Tibial artery (tissue), 4 donors: ENCODE measurements at regions not wholly inside any gene's neighbourhood (a gene's known extent, or its start where the extent isn't known, plus 50 kb on each side); places are given as distances from the start of the nearest gene placed in this dataset.

Experiments used
- DNase-seq, 2 donors: peaks; one replicate each; pipeline ENCODE4 v3.0.0-alpha.2; 2019
- H3K27ac ChIP-seq, 2 donors: fragments of 200-600 bp; sonication (generic) in 1 of 2; 1 replicate in 1 of 2; 2 replicates in 1 of 2; pipeline ENCODE4 v1.5.1; 2018 to 2019; ENCODE audit warnings: mild to moderate bottlenecking in 1 of 2
- H3K27me3 ChIP-seq, 2 donors: fragments of 200-600 bp; sonication (generic) in 1 of 2; one replicate each; pipeline versions ENCODE4 v1.5.1 to v1.6.0; 2016 to 2019
- H3K36me3 ChIP-seq, 3 donors: fragments of 200-600 bp; sonication (generic) in 2 of 3; one replicate each; pipeline ENCODE4 v1.5.1; 2016 to 2019; ENCODE audit warnings: mild to moderate bottlenecking in 2 of 3
- H3K4me1 ChIP-seq, 4 donors: fragments of 200-600 bp; sonication (generic) in 2 of 4; 1 replicate in 3 of 4; 2 replicates in 1 of 4; pipeline ENCODE4 v1.5.1; 2016 to 2019
- H3K4me3 ChIP-seq, 2 donors: fragments of 200-600 bp; sonication (generic) in 1 of 2; 1 replicate in 1 of 2; 2 replicates in 1 of 2; pipeline ENCODE4 v1.5.1; 2018 to 2019; ENCODE audit warnings: mild to moderate bottlenecking in 2 of 2
- H3K9me3 ChIP-seq, 3 donors: fragments of 200-600 bp; sonication (generic) in 1 of 3; one replicate each; pipeline ENCODE4 v1.5.1; 2016 to 2019
- intact Hi-C: fragments of 100-400 bp; cut with DNase I; formaldehyde crosslinking; loops from one replicate; pipeline ENCODE4 v1.15.0; 2023; ENCODE audit warnings: low total_unique reads
- TF ChIP-seq, protein P1 (sequence below), 2 experiments: fragments of 200-600 bp in 1 of 2; fragments of 450-650 bp in 1 of 2; IDR thresholded peaks; one replicate each; pipeline ENCODE4 v1.5.1; 2017 to 2019; ENCODE audit warnings: antibody characterized with exemption in 2 of 2, mild to moderate bottlenecking in 1 of 2, moderate library complexity in 1 of 2

DNA sequence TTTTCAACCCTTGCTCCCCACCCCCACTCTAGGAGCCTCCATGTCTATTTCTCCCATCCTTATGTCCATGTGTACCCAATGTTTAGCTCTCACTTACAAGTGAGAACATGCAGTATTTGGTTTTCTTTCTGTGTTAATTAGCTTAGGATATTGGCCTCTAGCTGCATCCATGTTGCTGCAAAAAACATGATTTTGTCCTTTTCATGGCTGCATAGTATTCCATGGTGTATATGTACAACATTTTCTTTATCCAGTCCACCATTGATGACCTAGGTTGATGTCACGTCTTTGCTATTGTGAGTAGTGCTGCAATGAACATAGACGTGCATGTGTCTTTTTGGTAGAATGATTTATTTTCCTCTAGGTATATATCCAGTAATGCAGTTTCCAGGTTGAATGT lies 472.8 kb downstream of the ZNF674 start:
- no peaks in the 10 kb centered on the region for H3K4me1 ChIP-seq
- no peak for DNase-seq
- TF ChIP-seq, protein P1, sequence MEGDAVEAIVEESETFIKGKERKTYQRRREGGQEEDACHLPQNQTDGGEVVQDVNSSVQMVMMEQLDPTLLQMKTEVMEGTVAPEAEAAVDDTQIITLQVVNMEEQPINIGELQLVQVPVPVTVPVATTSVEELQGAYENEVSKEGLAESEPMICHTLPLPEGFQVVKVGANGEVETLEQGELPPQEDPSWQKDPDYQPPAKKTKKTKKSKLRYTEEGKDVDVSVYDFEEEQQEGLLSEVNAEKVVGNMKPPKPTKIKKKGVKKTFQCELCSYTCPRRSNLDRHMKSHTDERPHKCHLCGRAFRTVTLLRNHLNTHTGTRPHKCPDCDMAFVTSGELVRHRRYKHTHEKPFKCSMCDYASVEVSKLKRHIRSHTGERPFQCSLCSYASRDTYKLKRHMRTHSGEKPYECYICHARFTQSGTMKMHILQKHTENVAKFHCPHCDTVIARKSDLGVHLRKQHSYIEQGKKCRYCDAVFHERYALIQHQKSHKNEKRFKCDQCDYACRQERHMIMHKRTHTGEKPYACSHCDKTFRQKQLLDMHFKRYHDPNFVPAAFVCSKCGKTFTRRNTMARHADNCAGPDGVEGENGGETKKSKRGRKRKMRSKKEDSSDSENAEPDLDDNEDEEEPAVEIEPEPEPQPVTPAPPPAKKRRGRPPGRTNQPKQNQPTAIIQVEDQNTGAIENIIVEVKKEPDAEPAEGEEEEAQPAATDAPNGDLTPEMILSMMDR (IDR thresholded peaks at IDR 0.05), result no peak
- H3K27me3 ChIP-seq, result no peaks in the 10 kb centered on the region
- intact Hi-C loops, result no loop called here
- H3K36me3 ChIP-seq, result no peaks in the 10 kb centered on the region
- no peak overlapping the region for H3K4me3 ChIP-seq
- no peaks in the 10 kb centered on the region for H3K9me3 ChIP-seq
- no peak overlapping the region for H3K27ac ChIP-seq

DNA sequence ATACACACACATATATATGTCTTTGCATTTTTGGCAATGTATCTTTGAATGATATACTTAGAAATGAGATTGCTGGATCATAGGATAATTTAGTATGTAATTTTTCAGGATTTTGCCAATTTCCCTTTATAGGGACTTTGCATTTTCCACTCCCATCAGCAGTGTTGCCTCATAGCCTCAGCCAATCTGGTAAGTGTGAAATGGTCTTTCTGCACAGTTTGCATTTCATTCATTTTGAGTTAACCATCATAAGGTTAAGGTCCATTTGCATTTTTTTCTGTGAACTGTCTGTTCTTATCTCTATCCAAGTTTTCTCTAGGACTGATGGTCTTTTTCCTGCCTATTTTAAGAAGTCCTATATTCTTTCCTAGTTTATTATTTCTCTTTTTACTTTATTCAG lies 474.8 kb downstream of the ZNF674 start:
- no peak for DNase-seq
- no peaks in the 10 kb centered on the region for H3K4me1 ChIP-seq
- intact Hi-C loops, result no loop called here
- no peak overlapping the region for H3K27ac ChIP-seq
- H3K9me3 ChIP-seq, result no peaks in the 10 kb centered on the region
- H3K4me3 ChIP-seq, result no peak overlapping the region
- H3K36me3 ChIP-seq, result no peaks in the 10 kb centered on the region
- TF ChIP-seq, protein P1 (IDR thresholded peaks at IDR 0.05), result no peak
- no peaks in the 10 kb centered on the region for H3K27me3 ChIP-seq

DNA sequence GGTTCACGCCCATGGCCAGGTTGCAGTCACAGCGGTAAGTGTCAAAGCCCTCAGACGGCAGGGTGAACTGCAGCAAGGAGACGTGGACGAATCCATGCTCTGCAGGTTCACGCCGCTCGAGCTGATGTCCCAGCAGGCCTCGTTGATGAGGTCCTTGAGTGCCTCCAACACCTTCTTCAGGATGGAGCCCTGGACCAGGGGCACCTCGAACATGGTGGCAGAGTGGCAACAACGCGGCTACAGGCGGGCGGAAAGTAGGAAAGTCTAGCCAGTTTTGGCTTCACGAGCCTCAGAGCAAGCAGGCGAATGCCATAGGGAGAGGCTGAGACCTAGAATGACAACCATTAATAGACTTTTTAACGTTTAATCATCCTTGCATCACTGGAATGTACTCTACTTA lies 485.9 kb downstream of the ZNF674 start:
- no peaks in the 10 kb centered on the region for H3K4me1 ChIP-seq
- H3K27ac ChIP-seq, result no peak overlapping the region
- H3K27me3 ChIP-seq, result no peaks in the 10 kb centered on the region
- peaks cover 0 to 10% (median 7%) of the 10 kb centered on the region in 3 donors for H3K9me3 ChIP-seq
- no peaks in the 10 kb centered on the region for H3K36me3 ChIP-seq
- H3K4me3 ChIP-seq, result no peak overlapping the region
- intact Hi-C loops, result no loop called here
- TF ChIP-seq, protein P1 (IDR thresholded peaks at IDR 0.05), result no peak
- DNase-seq, result no peak

DNA sequence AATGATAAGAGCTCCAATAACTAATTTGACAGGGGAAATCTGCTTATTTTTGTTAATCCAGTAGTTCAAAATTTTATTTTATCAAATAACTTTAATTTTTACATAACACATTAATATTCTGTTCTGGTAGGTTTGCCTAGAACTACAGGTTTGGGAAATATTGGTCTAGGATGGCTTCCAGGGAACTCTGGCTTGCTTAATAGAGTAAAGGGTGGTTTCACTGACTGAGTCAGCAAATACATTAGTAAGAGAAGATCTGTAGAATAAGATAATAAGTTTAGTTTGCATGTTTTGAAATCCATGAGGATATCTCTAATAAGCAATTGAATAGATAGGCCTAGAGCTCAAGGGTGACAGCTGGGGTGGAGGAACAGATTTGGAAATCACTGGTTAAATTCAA lies 500.7 kb downstream of the ZNF674 start:
- peaks cover 0 to 18% (median 0%) of the 10 kb centered on the region in 3 donors for H3K9me3 ChIP-seq
- H3K27me3 ChIP-seq, result no peaks in the 10 kb centered on the region
- TF ChIP-seq, protein P1 (IDR thresholded peaks at IDR 0.05), result no peak
- no peak for DNase-seq
- no peaks in the 10 kb centered on the region for H3K36me3 ChIP-seq
- H3K27ac ChIP-seq, result no peak overlapping the region
- H3K4me1 ChIP-seq, result no peaks in the 10 kb centered on the region
- no peak overlapping the region for H3K4me3 ChIP-seq
- intact Hi-C loops, result no loop called here

DNA sequence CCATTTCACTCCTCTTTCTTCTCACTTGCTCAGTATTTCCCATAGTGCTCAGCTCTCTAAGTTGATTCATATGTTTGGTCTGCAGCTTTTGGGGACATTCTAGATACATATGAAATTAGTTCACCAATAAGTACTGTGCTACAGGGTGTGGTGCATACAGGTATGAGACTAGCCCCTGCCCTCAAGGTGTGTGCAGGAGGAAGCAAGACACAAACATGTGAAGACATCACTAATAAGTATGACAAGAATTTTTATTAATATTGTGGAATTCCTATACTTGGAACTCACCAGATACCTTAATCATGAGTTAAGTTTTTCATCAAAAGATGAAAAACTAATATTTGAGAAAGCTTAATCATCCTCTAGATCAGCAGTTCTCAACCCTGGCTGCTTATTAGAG lies 505.2 kb downstream of the ZNF674 start:
- no peak for DNase-seq
- Histone ChIP-seq H3K9me3 (peaks cover 0 to 18% (median 0%) of the 10 kb centered on the region in 3 donors), H3K27ac (no peak overlapping the region), H3K27me3 (no peaks in the 10 kb centered on the region), H3K4me1 (no peaks in the 10 kb centered on the region), H3K4me3 (no peak overlapping the region), H3K36me3 (no peaks in the 10 kb centered on the region)
- TF ChIP-seq, protein P1 (IDR thresholded peaks at IDR 0.05), result no peak
- intact Hi-C loops, result no loop called here

DNA sequence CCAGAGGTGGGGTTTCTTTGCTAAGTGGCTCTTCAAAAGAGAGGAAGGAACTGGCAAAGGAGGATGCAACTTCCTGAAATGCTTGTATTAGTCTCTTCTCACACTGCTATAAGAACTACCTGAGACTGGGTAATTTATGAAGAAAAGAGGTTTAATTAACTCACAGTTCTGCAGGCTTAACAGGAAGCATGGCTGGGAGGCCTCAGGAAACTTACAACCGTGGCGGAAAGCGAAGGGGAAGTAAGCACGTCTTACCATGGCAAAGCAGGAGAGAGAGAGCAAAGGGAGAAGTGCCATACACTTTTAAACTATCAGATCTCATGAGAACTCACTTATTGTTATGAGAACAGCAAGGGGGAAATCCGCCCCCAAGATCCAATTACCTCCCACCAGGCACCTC lies 505.7 kb downstream of the ZNF674 start:
- TF ChIP-seq, protein P1 (IDR thresholded peaks at IDR 0.05), result no peak
- Histone ChIP-seq H3K27me3 (no peaks in the 10 kb centered on the region), H3K36me3 (no peaks in the 10 kb centered on the region), H3K4me1 (no peaks in the 10 kb centered on the region), H3K27ac (no peak overlapping the region), H3K9me3 (peaks cover 0 to 18% (median 0%) of the 10 kb centered on the region in 3 donors), H3K4me3 (no peak overlapping the region)
- intact Hi-C loops, result no loop called here
- DNase-seq, result no peak
